Kidney epithelial cell (primary cell): ENCODE measurements at regions not wholly inside any gene's neighbourhood (a gene's known extent, or its start where the extent isn't known, plus 50 kb on each side); places are given as distances from the start of the nearest gene placed in this dataset.
"Not testable (repeated sequence)": the region's sequence is repeated elsewhere in the genome, so short reads cannot be mapped to it uniquely, and the experiment has no call there.

Experiments
- DNase-seq: peaks from one replicate; pipeline ENCODE4 v3.0.0-alpha.2; 2010; ENCODE audit warnings: low read depth
- H3K27me3 ChIP-seq: 2 replicates; pipeline ENCODE4 v1.6.0; 2011; ENCODE audit warnings: low read length; ENCODE audit not compliant: control insufficient read depth, insufficient read depth
- H3K36me3 ChIP-seq: 2 replicates; pipeline ENCODE4 v1.5.1; 2011; ENCODE audit warnings: low read length; ENCODE audit not compliant: control insufficient read depth, insufficient read depth
- H3K4me3 ChIP-seq: 2 replicates; pipeline ENCODE4 v1.5.1; 2011; ENCODE audit warnings: low read depth, mild to moderate bottlenecking, control low read depth, low read length
- CTCF ChIP-seq: IDR thresholded peaks from 2 replicates; pipeline ENCODE4 v1.5.1; 2011; ENCODE audit warnings: mild to moderate bottlenecking, moderate library complexity, low read length, control low read depth, inconsistent platforms; ENCODE audit not compliant: insufficient read depth, poor library complexity, severe bottlenecking

- H3K36me3 ChIP-seq, result no peaks in the 10 kb centered on the region
- peaks cover 4% of the 10 kb centered on the region for H3K27me3 ChIP-seq
- no peak for TF ChIP-seq CTCF
- no peak overlapping the region for H3K4me3 ChIP-seq
- DNase-seq, result peak; percentile 47
These were observed 61.0 kb upstream of the NBPF3 start for GRCh38 chr1:21378705-21379494.

GRCh38 chr1:21372383-21372782, 67.6 kb upstream of the NBPF3 start:
- no peak for DNase-seq
- H3K27me3 ChIP-seq, result no peaks in the 10 kb centered on the region
- no peaks in the 10 kb centered on the region for H3K36me3 ChIP-seq
- TF ChIP-seq CTCF, result no peak
- H3K4me3 ChIP-seq, result no peak overlapping the region

- Histone ChIP-seq H3K36me3 (no peaks in the 10 kb centered on the region), H3K27me3 (no peaks in the 10 kb centered on the region), H3K4me3 (no peak overlapping the region)
- no peak for TF ChIP-seq CTCF
- no peak for DNase-seq
These were observed 70.0 kb upstream of the NBPF3 start for GRCh38 chr1:21369905-21370304.

- no peak for DNase-seq
- Histone ChIP-seq H3K36me3 (no peaks in the 10 kb centered on the region), H3K27me3 (no peaks in the 10 kb centered on the region), H3K4me3 (no peak overlapping the region)
- peak; percentile 99 for TF ChIP-seq CTCF
These were observed 71.2 kb upstream of the NBPF3 start for GRCh38 chr1:21368515-21369289.

- not testable (repeated sequence) for H3K27me3 ChIP-seq, DNase-seq, H3K4me3 ChIP-seq, H3K36me3 ChIP-seq
These were observed 71.9 kb upstream of the NBPF3 start for GRCh38 chr1:21367973-21368514.

GRCh38 chr1:21366288-21366687, 73.6 kb upstream of the NBPF3 start:
- no peak for DNase-seq
- no peaks in the 10 kb centered on the region for H3K36me3 ChIP-seq
- H3K27me3 ChIP-seq, result no peaks in the 10 kb centered on the region
- no peak for TF ChIP-seq CTCF
- no peak overlapping the region for H3K4me3 ChIP-seq
